Caco-2 (cell line): ENCODE measurements at regions not wholly inside any gene's neighbourhood (a gene's known extent, or its start where the extent isn't known, plus 50 kb on each side); places are given as distances from the start of the nearest gene placed in this dataset.
A peak's percentile ranks its signal among the peaks of the same experiment; 100 is the strongest.

Experiments used
- BruUV-seq: library from RNA; stranded (reverse); fragments of 400-500 nt; replicated peaks from 2 replicates; lab custom pipeline; 2021; lab: Mats Ljungman, UMichigan
- CTCF ChIA-PET: fragments of 300-600 bp; sonication (Branson Sonifier 250); formaldehyde crosslinking; loops from one replicate; lab custom pipeline; 2022; ENCODE audit warnings: antibody characterized with exemption; lab: Charles Lee
- POLR2A ChIA-PET: fragments of 300-600 bp; sonication (Branson Sonifier 250); formaldehyde crosslinking; loops from one replicate; lab custom pipeline; 2022; ENCODE audit warnings: antibody characterized with exemption; lab: Charles Lee
- DNase-seq, 2 experiments: peaks; one replicate each; pipeline versions ENCODE4 v3.0.0 to v3.0.0-alpha.2; 2020 to 2022
- H3K27me3 ChIP-seq: replicated peaks from 2 replicates; pipeline ENCODE4 v1.6.0; 2011; ENCODE audit warnings: low read length; ENCODE audit not compliant: control insufficient read depth, insufficient read depth
- H3K36me3 ChIP-seq: 2 replicates; pipeline ENCODE4 v1.5.1; 2011; ENCODE audit warnings: low read length; ENCODE audit not compliant: control insufficient read depth, insufficient read depth
- H3K4me1 ChIP-seq: fragments of 250-450 bp; sonication (Bioruptor Pico); 2 replicates; pipeline ENCODE4 v1.5.1; 2020; ENCODE audit warnings: mild to moderate bottlenecking
- H3K4me3 ChIP-seq: 2 replicates; pipeline ENCODE4 v1.5.1; 2011; ENCODE audit warnings: low read depth, mild to moderate bottlenecking, control low read depth, low read length
- H3K9me3 ChIP-seq: fragments of 250-450 bp; sonication (Bioruptor Pico); 2 replicates; pipeline ENCODE4 v1.5.1; 2020; ENCODE audit warnings: mild to moderate bottlenecking, moderate library complexity
- H3K27ac Mint-ChIP-seq: one replicate; pipeline ENCODE4 v1.8.0; 2022; ENCODE audit warnings: mixed read lengths; ENCODE audit not compliant: unreplicated experiment
- H3K27me3 Mint-ChIP-seq: one replicate; pipeline ENCODE4 v1.8.0; 2022; ENCODE audit warnings: mixed read lengths; ENCODE audit not compliant: insufficient read depth, unreplicated experiment
- H3K36me3 Mint-ChIP-seq: one replicate; pipeline ENCODE4 v1.8.0; 2022; ENCODE audit warnings: mild to moderate bottlenecking, mixed read lengths; ENCODE audit not compliant: insufficient read depth, unreplicated experiment
- H3K4me1 Mint-ChIP-seq: one replicate; pipeline ENCODE4 v1.8.0; 2022; ENCODE audit warnings: low read depth, mixed read lengths; ENCODE audit not compliant: unreplicated experiment
- H3K4me3 Mint-ChIP-seq: one replicate; pipeline ENCODE4 v1.8.0; 2022; ENCODE audit warnings: mild to moderate bottlenecking, moderate library complexity, mixed read lengths; ENCODE audit not compliant: unreplicated experiment
- H3K9me3 Mint-ChIP-seq: one replicate; pipeline ENCODE4 v1.8.0; 2022; ENCODE audit warnings: mixed read lengths; ENCODE audit not compliant: unreplicated experiment
- intact Hi-C: fragments of 100-400 bp; cut with micrococcal nuclease; formaldehyde crosslinking; loops from one replicate; pipeline ENCODE4 v1.10.0; 2022; ENCODE audit not compliant: unreplicated experiment
- TF ChIP-seq, protein P1 (sequence below), 2 experiments: fragments of 200-600 bp in 1 of 2; IDR thresholded peaks; 1 replicate in 1 of 2; 2 replicates in 1 of 2; pipeline versions ENCODE4 v1.5.1 to v1.8.0; 2011 to 2022; ENCODE audit warnings: antibody characterized with exemption in 1 of 2, control low read depth in 1 of 2, inconsistent platforms in 1 of 2, low read depth in 1 of 2, low read length in 1 of 2, mild to moderate bottlenecking in 1 of 2, moderate library complexity in 1 of 2; ENCODE audit not compliant: insufficient read depth in 1 of 2, severe bottlenecking in 1 of 2, unreplicated experiment in 1 of 2

DNA sequence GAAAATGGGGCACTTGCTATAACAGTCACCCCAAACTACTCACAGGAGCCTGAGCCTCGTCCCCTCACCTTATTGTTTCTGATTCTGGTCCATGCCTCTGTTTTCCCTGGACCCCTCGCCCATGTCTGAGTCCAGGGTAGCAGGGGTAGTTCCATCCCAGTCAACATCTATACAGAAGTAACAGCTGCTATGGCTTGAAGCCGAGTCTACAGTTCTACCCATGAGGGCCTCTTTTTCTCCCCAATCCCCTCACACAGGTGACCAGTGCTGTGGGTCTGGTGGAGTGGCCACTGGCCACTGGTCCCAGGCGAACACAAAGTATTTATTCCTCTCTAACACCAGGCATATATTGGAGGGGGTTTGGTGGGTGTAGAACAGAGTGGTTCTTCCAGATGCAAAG is 116.4 kb downstream of the ZNF280B start:
- peaks cover 14% of the 10 kb centered on the region for H3K4me1 Mint-ChIP-seq
- no peaks in the 10 kb centered on the region for H3K36me3 Mint-ChIP-seq
- Histone ChIP-seq H3K36me3 (no peaks in the 10 kb centered on the region), H3K4me1 (peaks cover 3% of the 10 kb centered on the region; the same call in 1 of the 2 replicates), H3K4me3 (no peak overlapping the region), H3K27me3 (no peaks in the 10 kb centered on the region), H3K9me3 (0 out of 2 replicates have a peak, but pooled peaks cover 5% of the 10 kb centered on the region)
- POLR2A ChIA-PET = no interaction called here
- TF ChIP-seq, protein P1, sequence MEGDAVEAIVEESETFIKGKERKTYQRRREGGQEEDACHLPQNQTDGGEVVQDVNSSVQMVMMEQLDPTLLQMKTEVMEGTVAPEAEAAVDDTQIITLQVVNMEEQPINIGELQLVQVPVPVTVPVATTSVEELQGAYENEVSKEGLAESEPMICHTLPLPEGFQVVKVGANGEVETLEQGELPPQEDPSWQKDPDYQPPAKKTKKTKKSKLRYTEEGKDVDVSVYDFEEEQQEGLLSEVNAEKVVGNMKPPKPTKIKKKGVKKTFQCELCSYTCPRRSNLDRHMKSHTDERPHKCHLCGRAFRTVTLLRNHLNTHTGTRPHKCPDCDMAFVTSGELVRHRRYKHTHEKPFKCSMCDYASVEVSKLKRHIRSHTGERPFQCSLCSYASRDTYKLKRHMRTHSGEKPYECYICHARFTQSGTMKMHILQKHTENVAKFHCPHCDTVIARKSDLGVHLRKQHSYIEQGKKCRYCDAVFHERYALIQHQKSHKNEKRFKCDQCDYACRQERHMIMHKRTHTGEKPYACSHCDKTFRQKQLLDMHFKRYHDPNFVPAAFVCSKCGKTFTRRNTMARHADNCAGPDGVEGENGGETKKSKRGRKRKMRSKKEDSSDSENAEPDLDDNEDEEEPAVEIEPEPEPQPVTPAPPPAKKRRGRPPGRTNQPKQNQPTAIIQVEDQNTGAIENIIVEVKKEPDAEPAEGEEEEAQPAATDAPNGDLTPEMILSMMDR (IDR thresholded peaks at IDR 0.05; ENCODE audit: insufficient read depth in 1 of 2, low read depth in 1 of 2, low read length in 1 of 2, severe bottlenecking in 1 of 2, unreplicated experiment in 1 of 2) = no peak
- H3K4me3 Mint-ChIP-seq = no peak overlapping the region
- CTCF ChIA-PET = interaction anchor here (1.0 kb wide), 1 partner anchor 31 kb away, joined by 3 read pairs; no protein-coding TSS in a partner anchor
- no TSS peak for BruUV-seq
- no peak for DNase-seq
- H3K27me3 Mint-ChIP-seq = peaks cover 2% of the 10 kb centered on the region
- no peaks in the 10 kb centered on the region for H3K9me3 Mint-ChIP-seq
- intact Hi-C loops = no loop called here
- no peak overlapping the region for H3K27ac Mint-ChIP-seq

- no peak overlapping the region for H3K4me3 Mint-ChIP-seq
- ChIA-PET CTCF (no interaction called here), POLR2A (no interaction called here)
- no peak overlapping the region for H3K27ac Mint-ChIP-seq
- no peaks in the 10 kb centered on the region for H3K36me3 Mint-ChIP-seq
- Histone ChIP-seq H3K4me1 (no peaks in the 10 kb centered on the region), H3K27me3 (no peaks in the 10 kb centered on the region), H3K4me3 (no peak overlapping the region), H3K9me3 (0 out of 2 replicates have a peak, but pooled peaks cover 5% of the 10 kb centered on the region), H3K36me3 (no peaks in the 10 kb centered on the region)
- H3K9me3 Mint-ChIP-seq = no peaks in the 10 kb centered on the region
- DNase-seq = no peak
- no TSS peak for BruUV-seq
- peaks cover 6% of the 10 kb centered on the region for H3K4me1 Mint-ChIP-seq
- H3K27me3 Mint-ChIP-seq = peaks cover 2% of the 10 kb centered on the region
- TF ChIP-seq, protein P1 (IDR thresholded peaks at IDR 0.05; ENCODE audit: insufficient read depth in 1 of 2, low read depth in 1 of 2, low read length in 1 of 2, severe bottlenecking in 1 of 2, unreplicated experiment in 1 of 2) = peak in 1 of 2 experiments; percentile 17
- intact Hi-C loops = no loop called here
Observed at GRCh38 chr22:22394591-22394990, 114.0 kb downstream of the ZNF280B start.

GRCh38 chr22:22395245-22395644 is 113.3 kb downstream of the ZNF280B start:
- no TSS peak for BruUV-seq
- H3K36me3 Mint-ChIP-seq = no peaks in the 10 kb centered on the region
- H3K27me3 Mint-ChIP-seq = peaks cover 2% of the 10 kb centered on the region
- ChIA-PET CTCF (no interaction called here), POLR2A (no interaction called here)
- Histone ChIP-seq H3K4me3 (no peak overlapping the region), H3K36me3 (no peaks in the 10 kb centered on the region), H3K9me3 (0 out of 2 replicates have a peak, but pooled peaks cover 5% of the 10 kb centered on the region), H3K4me1 (no peaks in the 10 kb centered on the region), H3K27me3 (no peaks in the 10 kb centered on the region; the same call in 1 of the 2 replicates)
- peaks cover 6% of the 10 kb centered on the region for H3K4me1 Mint-ChIP-seq
- TF ChIP-seq, protein P1 (IDR thresholded peaks at IDR 0.05; ENCODE audit: insufficient read depth in 1 of 2, low read depth in 1 of 2, low read length in 1 of 2, severe bottlenecking in 1 of 2, unreplicated experiment in 1 of 2) = no peak
- intact Hi-C loops = no loop called here
- H3K4me3 Mint-ChIP-seq = no peak overlapping the region
- no peak overlapping the region for H3K27ac Mint-ChIP-seq
- DNase-seq = no peak
- H3K9me3 Mint-ChIP-seq = no peaks in the 10 kb centered on the region
